ENCODE measurements at regions not wholly inside any gene's neighbourhood (a gene's known extent, or its start where the extent isn't known, plus 50 kb on each side); places are given as distances from the start of the nearest gene placed in this dataset.
"Not testable (repeated sequence)": the region's sequence is repeated elsewhere in the genome, so short reads cannot be mapped to it uniquely, and the experiment has no call there.

GRCh38 chr3:163422671-163423070 is 1655.6 kb downstream of the SI start:
- no peak for DNase-seq (ENCODE audit: low read depth)

GRCh38 chr3:163391407-163392181 is 1686.7 kb downstream of the SI start:
- TF ChIP-seq, protein P1, sequence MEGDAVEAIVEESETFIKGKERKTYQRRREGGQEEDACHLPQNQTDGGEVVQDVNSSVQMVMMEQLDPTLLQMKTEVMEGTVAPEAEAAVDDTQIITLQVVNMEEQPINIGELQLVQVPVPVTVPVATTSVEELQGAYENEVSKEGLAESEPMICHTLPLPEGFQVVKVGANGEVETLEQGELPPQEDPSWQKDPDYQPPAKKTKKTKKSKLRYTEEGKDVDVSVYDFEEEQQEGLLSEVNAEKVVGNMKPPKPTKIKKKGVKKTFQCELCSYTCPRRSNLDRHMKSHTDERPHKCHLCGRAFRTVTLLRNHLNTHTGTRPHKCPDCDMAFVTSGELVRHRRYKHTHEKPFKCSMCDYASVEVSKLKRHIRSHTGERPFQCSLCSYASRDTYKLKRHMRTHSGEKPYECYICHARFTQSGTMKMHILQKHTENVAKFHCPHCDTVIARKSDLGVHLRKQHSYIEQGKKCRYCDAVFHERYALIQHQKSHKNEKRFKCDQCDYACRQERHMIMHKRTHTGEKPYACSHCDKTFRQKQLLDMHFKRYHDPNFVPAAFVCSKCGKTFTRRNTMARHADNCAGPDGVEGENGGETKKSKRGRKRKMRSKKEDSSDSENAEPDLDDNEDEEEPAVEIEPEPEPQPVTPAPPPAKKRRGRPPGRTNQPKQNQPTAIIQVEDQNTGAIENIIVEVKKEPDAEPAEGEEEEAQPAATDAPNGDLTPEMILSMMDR (IDR thresholded peaks at IDR 0.05; ENCODE audit: low read depth, low read length, missing control alignments): no peak
- DNase-seq (ENCODE audit: low read depth): no peak
- no peak overlapping the region for H3K4me3 ChIP-seq (ENCODE audit: low read depth, low read length)

More at GRCh38 chr3:163422671-163423070, 1655.6 kb downstream of the SI start:
- TF ChIP-seq, protein P1 (IDR thresholded peaks at IDR 0.05; ENCODE audit: low read depth, low read length, missing control alignments): no peak
- H3K4me3 ChIP-seq (ENCODE audit: low read depth, low read length): no peak overlapping the region

DNA sequence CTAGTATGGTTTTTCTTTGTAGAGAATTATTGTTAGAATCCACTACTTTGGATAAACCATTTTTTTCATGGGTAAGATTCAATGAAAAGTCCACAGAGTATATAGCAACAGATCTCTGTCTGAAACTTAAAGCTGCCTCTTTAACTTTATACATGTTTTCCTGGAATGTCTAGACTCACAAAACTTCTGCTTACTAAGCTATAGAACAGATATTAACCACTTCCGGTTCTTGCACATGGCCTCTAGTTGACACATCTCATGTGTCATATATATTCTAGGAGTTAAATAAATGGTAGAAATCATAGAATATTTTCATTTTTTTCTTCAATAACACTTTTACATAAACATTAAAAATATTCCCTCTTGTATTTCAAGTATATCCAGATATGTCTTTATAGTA is 1693.9 kb downstream of the SI start:
- DNase-seq (ENCODE audit: low read depth): no peak
- TF ChIP-seq, protein P1 (IDR thresholded peaks at IDR 0.05; ENCODE audit: low read depth, low read length, missing control alignments): no peak
- no peak overlapping the region for H3K4me3 ChIP-seq (ENCODE audit: low read depth, low read length)

GRCh38 chr3:163382183-163382582 is 1696.1 kb downstream of the SI start:
- no peak for DNase-seq (ENCODE audit: low read depth)
- TF ChIP-seq, protein P1 (IDR thresholded peaks at IDR 0.05; ENCODE audit: low read depth, low read length, missing control alignments): no peak
- no peak overlapping the region for H3K4me3 ChIP-seq (ENCODE audit: low read depth, low read length)

- H3K4me3 ChIP-seq (ENCODE audit: low read depth, low read length): no peak overlapping the region
- TF ChIP-seq, protein P1 (IDR thresholded peaks at IDR 0.05; ENCODE audit: low read depth, low read length, missing control alignments): no peak
- no peak for DNase-seq (ENCODE audit: low read depth)
Measured at GRCh38 chr3:163368168-163368567, 1710.1 kb downstream of the SI start.

DNA sequence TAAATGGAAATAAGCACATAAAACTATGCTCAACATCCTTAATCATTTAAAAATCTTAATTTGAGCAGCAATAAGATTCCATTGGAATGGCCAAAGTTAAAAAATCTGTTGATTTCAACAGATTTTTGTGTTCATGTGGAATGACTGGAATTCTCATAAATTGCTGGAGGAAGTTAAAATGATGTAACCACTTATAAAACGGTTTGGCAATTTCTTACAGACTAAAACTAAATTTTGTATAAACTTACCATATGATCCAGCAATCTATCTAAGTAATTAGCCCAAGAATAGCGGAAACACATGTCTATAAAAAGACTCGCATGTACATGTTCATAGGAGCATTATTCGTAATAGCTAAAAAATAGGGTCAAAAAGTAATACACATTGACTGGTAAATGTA is 1713.6 kb downstream of the SI start:
- no peak for DNase-seq (ENCODE audit: low read depth)
- TF ChIP-seq, protein P1 (IDR thresholded peaks at IDR 0.05; ENCODE audit: low read depth, low read length, missing control alignments): no peak
- H3K4me3 ChIP-seq (ENCODE audit: low read depth, low read length): no peak overlapping the region

GRCh38 chr3:163362151-163362550 is 1716.1 kb downstream of the SI start:
- H3K4me3 ChIP-seq (ENCODE audit: low read depth, low read length): no peak overlapping the region
- TF ChIP-seq, protein P1 (IDR thresholded peaks at IDR 0.05; ENCODE audit: low read depth, low read length, missing control alignments): no peak
- no peak for DNase-seq (ENCODE audit: low read depth)

DNA sequence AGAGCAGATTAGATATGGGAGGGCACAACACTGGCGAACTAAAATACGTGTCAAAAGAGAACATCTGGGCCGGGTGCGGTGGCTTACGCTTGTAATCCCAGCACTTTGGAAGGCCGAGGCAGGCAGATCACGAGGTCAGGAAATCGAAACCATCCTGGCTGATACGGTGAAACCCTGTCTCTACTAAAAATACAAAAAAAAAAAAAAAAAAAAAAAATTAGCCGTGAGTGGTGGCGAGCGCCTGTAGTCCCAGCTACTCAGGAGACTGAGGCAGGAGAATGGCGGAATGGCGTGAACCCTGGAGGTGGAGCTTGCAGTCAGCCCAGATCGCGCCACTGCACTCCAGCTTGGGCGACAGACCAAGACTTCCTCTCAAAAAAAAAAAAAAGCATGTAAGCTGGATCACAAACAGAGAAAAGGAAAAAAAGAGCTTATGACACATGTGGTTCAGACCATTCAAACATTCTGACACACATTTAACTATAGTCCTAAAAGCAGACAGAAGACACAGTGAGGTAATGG is 1716.9 kb downstream of the SI start:
- DNase-seq (ENCODE audit: low read depth); H3K4me3 ChIP-seq (ENCODE audit: low read depth, low read length): not testable (repeated sequence)

Measured in GM12864 (cell line).